Keratinocyte (primary cell): ENCODE measurements at regions not wholly inside any gene's neighbourhood (a gene's known extent, or its start where the extent isn't known, plus 50 kb on each side); places are given as distances from the start of the nearest gene placed in this dataset.
"Not testable (repeated sequence)": the region's sequence is repeated elsewhere in the genome, so short reads cannot be mapped to it uniquely, and the experiment has no call there.

ENCODE experiments used
- DNase-seq: peaks from one replicate; pipeline ENCODE4 v3.0.0-alpha.2; 2011; ENCODE audit warnings: low read depth, missing footprints, low spot score
- FAIRE-seq: peaks from 2 replicates; lab custom pipeline; 2011; peaks lifted over from hg19 to GRCh38; lab: Jason Lieb, UNC
- H2AFZ ChIP-seq: 2 replicates; pipeline ENCODE4 v1.6.0; 2012; ENCODE audit warnings: low read length, control low read depth, inconsistent platforms; ENCODE audit not compliant: control insufficient read depth
- H3K27ac ChIP-seq: 2 replicates; pipeline ENCODE4 v1.5.1; 2011; ENCODE audit warnings: low read length; ENCODE audit not compliant: control insufficient read depth, insufficient read depth
- H3K27me3 ChIP-seq: 3 replicates; pipeline ENCODE4 v1.6.0; 2011; ENCODE audit warnings: low read length; ENCODE audit not compliant: control insufficient read depth, insufficient read depth; ENCODE audit errors: extremely low read depth
- H3K36me3 ChIP-seq, 2 experiments: 2 replicates in 1 of 2; 3 replicates in 1 of 2; pipeline ENCODE4 v1.5.1; 2011; ENCODE audit warnings: low read length in 2 of 2, mild to moderate bottlenecking in 1 of 2; ENCODE audit not compliant: control insufficient read depth in 2 of 2, insufficient read depth in 2 of 2; ENCODE audit errors: extremely low read depth in 1 of 2
- H3K4me1 ChIP-seq: 3 replicates; pipeline ENCODE4 v1.5.1; 2011; ENCODE audit warnings: low read length; ENCODE audit not compliant: control insufficient read depth, insufficient read depth; ENCODE audit errors: extremely low read depth
- H3K4me2 ChIP-seq: 3 replicates; pipeline ENCODE4 v1.6.0; 2011; ENCODE audit warnings: low read depth, low read length; ENCODE audit not compliant: control insufficient read depth, insufficient read depth; ENCODE audit errors: extremely low read depth
- H3K4me3 ChIP-seq, 3 experiments: fragments of 200-600 bp in 1 of 3; sonication (generic) in 1 of 3; 2 replicates in 2 of 3; 3 replicates in 1 of 3; pipeline ENCODE4 v1.5.1; 2011 to 2016; ENCODE audit warnings: low read length in 3 of 3, mild to moderate bottlenecking in 3 of 3, control low read depth in 2 of 3, inconsistent platforms in 1 of 3, low read depth in 1 of 3, mixed read lengths in 1 of 3, mixed run types in 1 of 3, moderate library complexity in 1 of 3; ENCODE audit not compliant: control insufficient read depth in 2 of 3, insufficient read depth in 2 of 3; ENCODE audit errors: extremely low read depth in 1 of 3
- H3K79me2 ChIP-seq: 2 replicates; pipeline ENCODE4 v1.6.0; 2012; ENCODE audit warnings: low read length; ENCODE audit not compliant: control insufficient read depth, insufficient read depth
- H3K9ac ChIP-seq: 3 replicates; pipeline ENCODE4 v1.6.0; 2011; ENCODE audit warnings: low read length; ENCODE audit not compliant: control insufficient read depth, insufficient read depth; ENCODE audit errors: extremely low read depth
- H3K9me1 ChIP-seq: 3 replicates; pipeline ENCODE4 v1.6.0; 2011; ENCODE audit warnings: low read length; ENCODE audit not compliant: control insufficient read depth, insufficient read depth; ENCODE audit errors: extremely low read depth
- H3K9me3 ChIP-seq: 2 replicates; pipeline ENCODE4 v1.5.1; 2012; ENCODE audit warnings: low read depth, low read length; ENCODE audit not compliant: control insufficient read depth
- H4K20me1 ChIP-seq: 3 replicates; pipeline ENCODE4 v1.6.0; 2011; ENCODE audit warnings: low read length; ENCODE audit not compliant: control insufficient read depth, insufficient read depth; ENCODE audit errors: extremely low read depth
- EZH2 ChIP-seq: IDR thresholded peaks from one replicate; pipeline ENCODE4 v1.6.1; 2012; ENCODE audit warnings: inconsistent platforms, mild to moderate bottlenecking, low read length, moderate library complexity
- dilution Hi-C: fragments of 300-500 bp; cut with MboI; formaldehyde crosslinking; loops from one replicate; pipeline ENCODE4 v1.7.0; 2020; ENCODE audit warnings: low sequenced_read_pairs; ENCODE audit not compliant: extremely low pct_ligation_motif_present
- TF ChIP-seq, protein P1 (sequence below), 3 experiments: IDR thresholded peaks in 1 of 3; conservative IDR thresholded peaks in 1 of 3; optimal IDR thresholded peaks in 1 of 3; 2 replicates in 2 of 3; 3 replicates in 1 of 3; pipeline versions ENCODE3 to v1.5.1; 2011; ENCODE audit warnings: low read length in 3 of 3, mild to moderate bottlenecking in 3 of 3, moderate library complexity in 2 of 3, control low read depth in 1 of 3, inconsistent platforms in 1 of 3; ENCODE audit not compliant: insufficient read depth in 2 of 3; ENCODE audit errors: extremely low read depth in 1 of 3

DNA sequence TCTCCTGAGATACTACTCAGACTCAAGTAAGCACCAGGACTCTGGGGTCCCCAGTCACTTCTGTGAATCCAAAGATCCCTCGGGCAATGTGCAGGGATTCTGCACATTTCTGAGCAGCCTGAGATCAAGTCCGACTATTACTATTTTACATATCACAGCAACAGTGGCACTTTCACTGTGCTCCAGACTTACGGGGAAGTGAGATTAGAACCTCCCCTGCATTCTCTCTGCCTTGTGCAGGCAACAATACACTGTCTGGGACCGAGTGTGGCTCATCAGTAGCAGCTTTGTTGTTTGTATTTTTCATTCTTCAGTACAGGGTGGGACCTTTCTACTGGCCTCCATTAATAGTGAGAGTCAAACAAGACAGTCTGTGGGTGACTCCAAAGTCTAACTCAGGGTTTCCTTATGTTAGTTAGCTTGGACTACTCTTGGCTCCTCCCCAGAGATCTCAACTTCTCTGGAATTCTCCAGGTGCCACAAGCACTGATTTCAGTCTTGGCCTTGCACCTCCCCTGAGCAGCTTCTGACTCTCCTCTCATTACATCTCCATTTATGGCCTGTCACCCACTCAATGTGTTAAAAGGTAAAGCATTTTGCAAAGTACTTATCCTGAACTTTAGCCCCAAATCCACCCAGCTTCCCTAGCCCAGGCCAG is 76.2 kb upstream of the TOP3B start:
- no peaks in the 10 kb centered on the region for H3K36me3 ChIP-seq
- H3K9ac ChIP-seq = no peak overlapping the region
- FAIRE-seq (no peak), DNase-seq (no peak)
- no peaks in the 10 kb centered on the region for H4K20me1 ChIP-seq
- no peaks in the 10 kb centered on the region for H3K79me2 ChIP-seq
- peaks cover 20% of the 10 kb centered on the region for H3K27me3 ChIP-seq
- TF ChIP-seq EZH2 = no peak
- TF ChIP-seq, protein P1, sequence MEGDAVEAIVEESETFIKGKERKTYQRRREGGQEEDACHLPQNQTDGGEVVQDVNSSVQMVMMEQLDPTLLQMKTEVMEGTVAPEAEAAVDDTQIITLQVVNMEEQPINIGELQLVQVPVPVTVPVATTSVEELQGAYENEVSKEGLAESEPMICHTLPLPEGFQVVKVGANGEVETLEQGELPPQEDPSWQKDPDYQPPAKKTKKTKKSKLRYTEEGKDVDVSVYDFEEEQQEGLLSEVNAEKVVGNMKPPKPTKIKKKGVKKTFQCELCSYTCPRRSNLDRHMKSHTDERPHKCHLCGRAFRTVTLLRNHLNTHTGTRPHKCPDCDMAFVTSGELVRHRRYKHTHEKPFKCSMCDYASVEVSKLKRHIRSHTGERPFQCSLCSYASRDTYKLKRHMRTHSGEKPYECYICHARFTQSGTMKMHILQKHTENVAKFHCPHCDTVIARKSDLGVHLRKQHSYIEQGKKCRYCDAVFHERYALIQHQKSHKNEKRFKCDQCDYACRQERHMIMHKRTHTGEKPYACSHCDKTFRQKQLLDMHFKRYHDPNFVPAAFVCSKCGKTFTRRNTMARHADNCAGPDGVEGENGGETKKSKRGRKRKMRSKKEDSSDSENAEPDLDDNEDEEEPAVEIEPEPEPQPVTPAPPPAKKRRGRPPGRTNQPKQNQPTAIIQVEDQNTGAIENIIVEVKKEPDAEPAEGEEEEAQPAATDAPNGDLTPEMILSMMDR (optimal IDR thresholded peaks at IDR 0.05 in 1 of 3, IDR thresholded peaks at IDR 0.05 in 1 of 3, conservative IDR thresholded peaks at IDR 0.05 in 1 of 3; ENCODE audit: extremely low read depth in 1 of 3, insufficient read depth in 2 of 3, low read length in 3 of 3) = no peak
- no peak overlapping the region for H3K4me3 ChIP-seq
- H2AFZ ChIP-seq = no peak overlapping the region
- dilution Hi-C loops = no loop called here
- H3K27ac ChIP-seq = no peak overlapping the region
- no peaks in the 10 kb centered on the region for H3K9me1 ChIP-seq
- no peaks in the 10 kb centered on the region for H3K9me3 ChIP-seq
- no peak overlapping the region for H3K4me2 ChIP-seq
- no peaks in the 10 kb centered on the region for H3K4me1 ChIP-seq

DNA sequence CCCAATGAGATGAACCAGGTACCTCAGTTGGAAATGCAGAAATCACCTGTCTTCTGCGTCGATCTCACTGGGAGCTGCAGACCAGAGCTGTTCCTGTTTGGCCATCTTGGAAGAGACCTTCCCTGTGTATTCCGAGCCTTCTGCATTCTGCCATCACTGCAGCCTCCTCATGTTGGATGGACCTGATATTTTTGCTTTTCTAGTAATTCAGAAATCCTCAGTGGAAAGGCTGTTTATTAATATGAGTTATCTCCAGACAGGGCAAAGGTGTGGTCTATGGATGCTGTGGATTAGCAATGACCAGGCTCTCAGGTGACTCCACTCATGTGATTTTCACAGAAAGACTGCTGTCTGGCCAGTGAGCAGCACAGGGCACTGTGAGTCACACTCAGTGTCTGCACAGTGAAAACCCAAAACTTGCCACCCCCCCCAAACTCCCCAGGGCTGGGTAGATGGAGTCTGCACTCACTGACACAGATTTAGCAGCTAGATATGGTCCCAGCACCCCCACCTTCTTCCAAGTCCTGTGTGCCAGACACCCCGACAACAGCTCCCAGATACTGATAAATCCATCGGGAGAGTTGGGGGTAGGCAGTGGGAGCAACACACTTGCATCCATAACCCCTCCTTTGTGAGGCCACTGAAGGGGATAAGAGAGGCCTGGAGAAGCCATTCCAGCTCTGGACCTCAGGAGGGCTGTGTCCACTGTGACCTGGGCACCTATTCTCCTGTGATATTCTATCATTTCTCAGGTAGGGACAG is 75.2 kb upstream of the TOP3B start:
- Histone ChIP-seq H3K4me3 (no peak overlapping the region), H3K27ac (no peak overlapping the region), H2AFZ (no peak overlapping the region), H3K4me1 (no peaks in the 10 kb centered on the region), H3K9me3 (no peaks in the 10 kb centered on the region), H3K9ac (no peak overlapping the region), H3K79me2 (no peaks in the 10 kb centered on the region), H3K4me2 (no peak overlapping the region), H3K36me3 (no peaks in the 10 kb centered on the region), H4K20me1 (no peaks in the 10 kb centered on the region), H3K9me1 (no peaks in the 10 kb centered on the region), H3K27me3 (peaks cover 20% of the 10 kb centered on the region)
- dilution Hi-C loops = no loop called here
- FAIRE-seq = no peak
- no peak for TF ChIP-seq EZH2
- TF ChIP-seq, protein P1 (optimal IDR thresholded peaks at IDR 0.05 in 1 of 3, IDR thresholded peaks at IDR 0.05 in 1 of 3, conservative IDR thresholded peaks at IDR 0.05 in 1 of 3; ENCODE audit: extremely low read depth in 1 of 3, insufficient read depth in 2 of 3, low read length in 3 of 3) = no peak
- no peak for DNase-seq

DNA sequence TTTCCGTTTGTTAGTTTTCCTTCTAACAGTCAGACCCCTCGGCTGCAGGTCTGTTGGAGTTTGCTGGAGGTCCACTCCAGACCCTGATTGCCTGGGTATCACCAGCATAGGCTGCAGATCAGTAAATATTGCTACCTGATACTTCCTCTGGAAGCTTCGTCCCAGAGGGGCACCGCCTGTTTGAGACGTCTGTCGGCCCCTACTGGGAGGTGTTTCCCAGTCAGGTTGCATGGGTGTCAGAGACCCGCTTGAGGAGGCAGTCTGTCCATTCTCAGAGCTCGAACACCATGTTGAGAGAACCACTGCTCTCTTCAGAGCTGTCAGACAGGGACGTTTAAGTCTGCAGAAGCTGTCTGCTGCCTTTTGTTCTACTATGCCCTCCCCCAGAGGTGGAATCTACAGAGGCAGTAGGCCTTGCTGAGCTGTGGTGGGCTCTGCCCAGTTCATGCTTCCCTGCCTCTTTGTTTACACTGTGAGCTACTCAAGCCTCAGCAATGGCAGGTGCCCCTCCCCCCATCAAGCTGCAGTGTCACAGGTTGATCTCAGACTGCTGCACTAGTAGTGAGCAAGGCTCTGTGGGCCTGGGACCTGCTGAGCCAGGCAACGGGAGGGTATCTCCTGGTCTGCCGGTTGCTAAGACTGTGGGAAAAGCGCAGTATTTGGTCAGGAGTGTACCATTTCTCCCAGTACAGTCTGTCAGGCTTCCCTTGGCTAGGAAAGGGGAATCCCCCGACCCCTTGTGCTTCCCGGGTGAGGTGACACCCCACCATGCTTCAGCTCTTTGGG is 74.4 kb upstream of the TOP3B start:
- H3K27ac ChIP-seq, H3K4me1 ChIP-seq, FAIRE-seq, H2AFZ ChIP-seq, H3K79me2 ChIP-seq, H3K36me3 ChIP-seq, H4K20me1 ChIP-seq, DNase-seq, H3K4me2 ChIP-seq, H3K9me1 ChIP-seq, dilution Hi-C loops, H3K4me3 ChIP-seq, H3K9me3 ChIP-seq, H3K9ac ChIP-seq: not testable (repeated sequence)
- peaks cover 20% of the 10 kb centered on the region for H3K27me3 ChIP-seq
